K562 (cell line): ENCODE measurements at regions not wholly inside any gene's neighbourhood (a gene's known extent, or its start where the extent isn't known, plus 50 kb on each side); places are given as distances from the start of the nearest gene placed in this dataset.

Experiments used
- ATAC-seq: fragments of 200-7000 bp; cut with Tn5 transposase; 3 replicates; pipeline ENCODE4 v1.9.1; 2020; ENCODE audit warnings: moderate library complexity
- BruUV-seq: library from RNA; stranded (reverse); fragments of 400-500 nt; replicated peaks from 2 replicates; lab custom pipeline; 2021; lab: Mats Ljungman, UMichigan
- CTCF ChIA-PET: fragments of 300-600 bp; formaldehyde crosslinking; extraction: SDS; loops from one replicate; lab custom pipeline; 2021; ENCODE audit warnings: low intra/inter-chr PET ratio; lab: Yijun Ruan, JAX
- POLR2A ChIA-PET: fragments of 300-600, 350-650 bp; sonication (Branson Sonifier 250); formaldehyde crosslinking; extraction: SDS; loops from one replicate; lab custom pipeline; 2021; ENCODE audit warnings: antibody characterized with exemption, inconsistent platforms; lab: Yijun Ruan, JAX
- DNase-seq, 4 experiments: peaks; one replicate each; pipeline versions ENCODE4 v3.0.0 to v3.0.0-alpha.2; 2011 to 2018; ENCODE audit warnings: low spot score in 3 of 4, mixed read lengths in 3 of 4; ENCODE audit errors: extremely low read depth in 1 of 4
- FAIRE-seq: peaks from 2 replicates; lab custom pipeline; 2011; peaks lifted over from hg19 to GRCh38; lab: Jason Lieb, UNC
- H2AFZ ChIP-seq: 2 replicates; pipeline ENCODE4 v1.6.0; 2011; ENCODE audit warnings: low read depth, low read length, control low read depth, inconsistent platforms
- H3K27ac ChIP-seq: fragments of 200-600 bp; 3 replicates; pipeline ENCODE4 v1.8.0; 2011; ENCODE audit warnings: low read depth, mild to moderate bottlenecking, control low read depth, inconsistent platforms, low read length, moderate library complexity, mixed read lengths; ENCODE audit errors: extremely low read depth
- H3K27me3 ChIP-seq, 2 experiments: fragments of 300-600 bp in 1 of 2; 2 replicates in 1 of 2; 3 replicates in 1 of 2; pipeline versions ENCODE4 v1.6.0 to v1.8.0; 2011; ENCODE audit warnings: inconsistent platforms in 2 of 2, low read length in 2 of 2, mild to moderate bottlenecking in 1 of 2, mixed read lengths in 1 of 2, moderate library complexity in 1 of 2; ENCODE audit not compliant: control insufficient read depth in 2 of 2, insufficient read depth in 2 of 2
- H3K36me3 ChIP-seq: fragments of 300-600 bp; 3 replicates; pipeline ENCODE4 v1.8.0; 2011; ENCODE audit warnings: mild to moderate bottlenecking, low read length, inconsistent platforms; ENCODE audit not compliant: control insufficient read depth, insufficient read depth
- H3K4me1 ChIP-seq, 2 experiments: fragments of 200-600 bp in 1 of 2; replicated peaks in 1 of 2; 2 replicates in 1 of 2; 3 replicates in 1 of 2; pipeline versions ENCODE4 v1.5.1 to v1.8.0; 2011; ENCODE audit warnings: inconsistent platforms in 2 of 2, low read length in 2 of 2, mild to moderate bottlenecking in 1 of 2, mixed read lengths in 1 of 2, moderate library complexity in 1 of 2; ENCODE audit not compliant: control insufficient read depth in 2 of 2, insufficient read depth in 2 of 2
- H3K4me2 ChIP-seq: 2 replicates; pipeline ENCODE4 v1.6.1; 2011; ENCODE audit warnings: low read length, control low read depth, inconsistent platforms, mixed read lengths; ENCODE audit not compliant: insufficient read depth
- H3K4me3 ChIP-seq: fragments of 200-600 bp; sonication (generic), shearing (Covaris generic); 2 replicates; pipeline ENCODE4 v1.5.1; 2016; ENCODE audit warnings: control low read depth, inconsistent platforms
- H3K79me2 ChIP-seq: fragments of 200-600 bp; 3 replicates; pipeline ENCODE4 v1.8.0; 2011; ENCODE audit warnings: low read length, inconsistent platforms; ENCODE audit not compliant: control insufficient read depth, insufficient read depth
- H3K9ac ChIP-seq, 2 experiments: 2 replicates each; pipeline versions ENCODE4 v1.6.0 to v1.6.1; 2011; ENCODE audit warnings: low read depth in 2 of 2, low read length in 2 of 2, control low read depth in 1 of 2, inconsistent platforms in 1 of 2, mild to moderate bottlenecking in 1 of 2, mixed read lengths in 1 of 2; ENCODE audit not compliant: insufficient read depth in 1 of 2
- H3K9me1 ChIP-seq: one replicate; pipeline ENCODE4 v1.6.0; 2011; ENCODE audit warnings: inconsistent platforms, mild to moderate bottlenecking, low read length, moderate library complexity; ENCODE audit not compliant: control insufficient read depth, insufficient read depth
- H3K9me3 ChIP-seq: replicated peaks from 2 replicates; pipeline ENCODE4 v1.5.1; 2011; ENCODE audit warnings: low read depth, low read length, inconsistent platforms; ENCODE audit not compliant: control insufficient read depth, insufficient read depth
- H4K20me1 ChIP-seq: replicated peaks from 2 replicates; pipeline ENCODE4 v1.6.1; 2011; ENCODE audit warnings: low read length, inconsistent platforms, mixed read lengths; ENCODE audit not compliant: control insufficient read depth, insufficient read depth
- ELF2 ChIP-seq: fragments of 250-450 bp; sonication (Bioruptor Pico); IDR thresholded peaks from 2 replicates; pipeline ENCODE4 v1.5.0; 2021; ENCODE audit warnings: mild to moderate bottlenecking
- HMGXB4 ChIP-seq: sonication (generic); formaldehyde crosslinking; IDR thresholded peaks from 2 replicates; pipeline ENCODE4 v1.8.1; 2023; ENCODE audit warnings: mild to moderate bottlenecking, missing genetic modification reagents
- IRF2 ChIP-seq: sonication (generic); formaldehyde crosslinking; IDR thresholded peaks from 2 replicates; pipeline ENCODE4 v1.8.1; 2022; ENCODE audit warnings: mild to moderate bottlenecking, missing genetic modification reagents
- TRIM25 ChIP-seq: fragments of 450-650 bp; IDR thresholded peaks from 2 replicates; pipeline ENCODE4 v1.7.0; 2016; ENCODE audit warnings: borderline replicate concordance
- ZBTB33 ChIP-seq: sonication (generic); formaldehyde crosslinking; IDR thresholded peaks from 2 replicates; pipeline ENCODE4 v1.8.1; 2023; ENCODE audit warnings: mild to moderate bottlenecking, missing genetic modification reagents
- ZNF512 ChIP-seq: IDR thresholded peaks from 2 replicates; pipeline ENCODE4 v1.6.1; 2016; ENCODE audit warnings: missing genetic modification characterization, missing compliant biosample characterization
- WGBS: fragments of 100-300 bp; shearing (Covaris generic); methylation state at CpG from one replicate; pipeline ENCODE4 v1.1.6; 2016; ENCODE audit warnings: low coverage, mixed read lengths; ENCODE audit not compliant: insufficient coverage; ENCODE audit errors: missing lambda C conversion rate; 5-methylcytosine and 5-hydroxymethylcytosine counted together
- in situ Hi-C: fragments of 300-500 bp; cut with MboI; formaldehyde crosslinking; loops from 4 replicates; pipeline ENCODE4 v1.15.0; 2018; ENCODE audit warnings: inconsistent platforms, mixed read lengths
- intact Hi-C: fragments of 100-400 bp; cut with micrococcal nuclease; formaldehyde crosslinking; loops from 2 replicates; pipeline ENCODE4 v1.14.2; 2022

- Histone ChIP-seq H3K4me2 (no peak overlapping the region), H3K4me3 (no peak overlapping the region), H3K36me3 (no peaks in the 10 kb centered on the region), H2AFZ (no peak overlapping the region), H4K20me1 (no peaks in the 10 kb centered on the region), H3K27ac (no peak overlapping the region), H3K9me3 (no peaks in the 10 kb centered on the region), H3K4me1 (no peaks in the 10 kb centered on the region), H3K9me1 (no peaks in the 10 kb centered on the region), H3K79me2 (no peaks in the 10 kb centered on the region), H3K27me3 (no peaks in the 10 kb centered on the region), H3K9ac (no peak overlapping the region)
- BruUV-seq = no TSS peak
- FAIRE-seq = no peak
- in situ Hi-C loops = no loop called here
- no peak for DNase-seq
- TF ChIP-seq HMGXB4 (CRISPR knock-in tag) (no peak), ELF2 (CRISPR knock-in tag) (no peak), ZBTB33 (CRISPR knock-in tag) (no peak), ZNF512 (no peak), IRF2 (CRISPR knock-in tag) (no peak), TRIM25 (no peak)
- 3% methylated on average over 6 of the region's 6 CpGs for WGBS
- ChIA-PET POLR2A (no interaction called here), CTCF (no interaction called here)
- intact Hi-C loops = no loop called here
- ATAC-seq = no peak
Measured at GRCh38 chr11:121924191-121924590, 191.8 kb downstream of the BLID start.
